GM19035 (cell line): ENCODE measurements at regions not wholly inside any gene's neighbourhood (a gene's known extent, or its start where the extent isn't known, plus 50 kb on each side); places are given as distances from the start of the nearest gene placed in this dataset.
"Not testable (repeated sequence)": the region's sequence is repeated elsewhere in the genome, so short reads cannot be mapped to it uniquely, and the experiment has no call there.

Source experiments
- ATAC-seq: cut with Tn5 transposase; IDR thresholded peaks from one replicate; pipeline ENCODE4 v1.9.1; 2021; ENCODE audit not compliant: unreplicated experiment

DNA sequence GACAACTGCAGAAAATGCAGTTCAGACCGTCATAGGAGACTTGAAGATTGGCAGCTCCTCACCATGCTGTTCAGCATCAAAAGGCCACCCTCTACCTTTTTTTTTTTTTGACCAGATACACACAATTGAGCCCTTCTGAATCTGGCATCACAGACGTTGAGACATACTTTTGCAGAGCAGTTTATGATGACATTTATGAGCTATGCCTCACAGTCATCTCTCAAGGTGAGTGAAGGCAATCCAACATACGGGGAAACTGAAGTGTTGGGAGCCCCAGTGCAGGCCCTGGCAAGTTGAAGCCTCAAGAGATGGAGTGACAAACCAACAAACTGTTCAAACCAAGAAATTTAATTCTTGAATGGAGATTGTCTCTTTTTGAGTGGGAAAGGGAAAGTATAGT is 83.6 kb upstream of the DLX6 start:
- ATAC-seq, result no peak

DNA sequence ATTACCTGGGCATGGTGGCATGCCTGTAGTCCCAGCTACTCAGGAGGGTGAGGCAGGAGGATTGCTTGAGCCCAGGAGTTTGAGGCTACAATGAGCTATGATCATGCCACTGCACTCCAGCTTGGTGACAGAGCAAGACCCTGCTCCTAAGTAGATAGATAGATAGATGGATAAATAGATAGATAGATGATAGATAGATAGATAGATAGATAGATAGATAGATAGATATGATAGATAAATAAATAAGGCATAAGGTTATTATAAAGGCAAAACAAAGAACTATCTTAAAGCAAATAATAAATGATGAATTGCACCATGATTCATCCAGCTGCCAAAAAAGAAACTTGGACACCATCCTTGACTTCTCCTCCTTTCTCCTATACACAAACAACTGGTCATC is 82.0 kb upstream of the DLX6 start:
- ATAC-seq, result not testable (repeated sequence)

DNA sequence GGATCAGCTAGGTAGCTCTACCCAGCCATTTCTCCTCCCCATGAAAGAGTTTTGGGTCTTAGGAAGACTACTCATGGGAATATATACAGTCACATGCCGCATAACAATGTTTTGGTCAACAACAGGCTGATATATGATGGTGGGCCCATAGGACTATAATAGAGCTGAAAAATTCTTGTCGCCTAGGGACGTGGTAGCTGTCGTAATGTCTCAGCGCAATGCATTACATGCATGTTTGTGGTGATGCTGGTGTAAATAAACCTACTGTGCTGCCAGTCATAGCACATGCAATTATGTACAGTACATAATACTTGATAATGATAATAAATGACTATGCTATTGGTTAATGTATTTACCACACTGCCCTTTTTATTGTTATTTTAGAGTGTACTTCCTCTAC is 78.2 kb upstream of the DLX6 start:
- ATAC-seq, result no peak

DNA sequence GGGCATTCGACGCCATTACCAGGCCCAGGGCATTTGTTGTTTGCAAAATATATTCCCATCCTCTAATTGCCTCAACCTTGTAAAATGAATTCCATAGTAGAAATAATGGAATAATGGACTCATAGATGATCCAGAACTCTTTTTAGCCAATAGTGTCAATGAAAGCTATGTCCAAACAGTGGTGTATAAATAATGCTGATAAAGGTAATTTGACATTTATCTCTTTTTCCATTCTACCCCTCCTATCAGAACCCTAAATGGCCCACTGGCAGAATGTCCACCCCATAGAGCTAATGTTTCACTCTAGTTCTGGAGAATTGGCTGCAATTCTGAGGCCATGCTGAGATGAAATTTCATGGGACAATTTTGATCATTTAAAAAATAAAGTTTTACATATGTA is 76.4 kb upstream of the DLX6 start:
- ATAC-seq, result no peak

DNA sequence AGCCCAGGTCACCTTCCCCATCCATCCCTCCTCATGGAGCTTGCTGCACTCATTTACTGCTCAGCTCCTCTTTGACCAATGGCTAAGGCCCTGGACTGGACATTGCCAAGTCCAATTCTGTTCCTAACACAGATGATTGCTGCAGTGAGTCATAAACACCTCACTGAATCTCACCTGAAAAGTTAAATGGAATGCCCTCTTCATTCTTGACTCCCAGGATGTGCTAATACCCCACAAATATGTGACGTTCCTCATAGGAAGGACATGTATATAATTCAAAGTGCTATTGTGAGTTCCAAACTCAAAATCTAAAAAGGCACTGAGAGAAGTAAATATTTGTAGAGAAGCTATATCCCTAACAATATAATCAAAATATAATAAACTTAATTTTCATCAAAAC is 73.5 kb upstream of the DLX6 start:
- ATAC-seq, result no peak

DNA sequence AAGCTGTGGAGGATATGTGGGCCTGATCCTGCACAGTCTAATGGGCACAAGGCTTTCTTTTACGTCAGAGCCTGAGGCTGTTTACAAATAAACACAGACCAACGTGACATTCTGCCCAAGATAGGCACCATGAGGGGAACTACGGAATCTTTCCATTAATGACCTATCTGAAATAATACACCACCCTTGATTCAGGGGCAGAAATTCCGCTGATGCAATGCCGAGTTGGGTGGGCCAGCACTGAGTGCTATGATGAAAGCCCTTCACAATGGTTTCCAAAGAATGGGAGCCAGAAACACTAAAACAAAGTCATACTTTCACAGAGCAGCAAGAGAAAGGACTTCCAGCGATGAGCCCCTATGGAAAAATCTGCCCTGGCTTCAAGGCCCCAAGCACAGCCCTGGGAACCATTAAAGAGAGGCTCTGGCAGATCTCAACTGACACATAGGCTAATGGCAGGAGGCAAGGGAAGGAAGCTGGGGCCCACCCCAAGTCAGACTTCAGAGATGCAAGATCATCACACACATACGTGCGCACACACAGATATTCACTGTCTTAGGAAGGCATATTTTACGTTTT is 72.2 kb upstream of the DLX6 start:
- ATAC-seq, result no peak

DNA sequence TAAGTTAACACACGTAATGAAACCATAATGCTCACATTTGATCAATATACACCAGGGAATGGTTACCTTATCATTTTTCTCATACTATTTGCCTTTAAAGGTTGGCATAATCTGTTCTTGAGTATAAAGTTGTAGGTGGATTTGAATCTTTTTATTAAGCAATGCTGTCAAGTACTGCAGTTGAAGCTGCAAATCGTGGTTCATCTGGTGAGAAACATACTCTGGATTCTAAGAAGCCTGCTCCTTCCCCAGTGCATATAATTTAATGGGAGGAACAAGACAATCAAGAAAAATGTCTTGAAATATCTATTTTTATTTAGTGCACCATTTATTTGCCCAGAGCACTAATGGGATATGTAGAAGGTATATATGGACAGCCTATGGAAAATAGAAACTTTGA is 68.7 kb upstream of the DLX6 start:
- no peak for ATAC-seq

DNA sequence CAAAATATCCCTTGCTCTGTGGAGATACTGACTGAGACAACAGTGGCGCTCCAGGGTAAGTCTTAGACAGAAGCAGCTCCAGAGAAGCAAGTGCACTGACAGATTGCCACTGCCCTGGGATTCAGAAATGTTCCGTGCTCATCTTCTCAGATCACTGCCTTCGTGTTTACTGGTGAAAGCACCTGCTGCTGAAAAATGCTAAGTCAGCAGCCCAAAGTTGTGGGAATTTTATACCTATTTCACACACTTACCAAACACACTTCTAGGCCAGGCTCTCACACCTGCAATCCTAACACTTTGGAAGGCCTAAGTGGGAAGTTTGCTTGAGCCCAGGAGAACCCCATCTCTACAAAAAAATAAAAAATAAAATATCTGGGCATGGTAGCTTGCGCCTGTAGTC is 63.2 kb upstream of the DLX6 start:
- ATAC-seq, result no peak

DNA sequence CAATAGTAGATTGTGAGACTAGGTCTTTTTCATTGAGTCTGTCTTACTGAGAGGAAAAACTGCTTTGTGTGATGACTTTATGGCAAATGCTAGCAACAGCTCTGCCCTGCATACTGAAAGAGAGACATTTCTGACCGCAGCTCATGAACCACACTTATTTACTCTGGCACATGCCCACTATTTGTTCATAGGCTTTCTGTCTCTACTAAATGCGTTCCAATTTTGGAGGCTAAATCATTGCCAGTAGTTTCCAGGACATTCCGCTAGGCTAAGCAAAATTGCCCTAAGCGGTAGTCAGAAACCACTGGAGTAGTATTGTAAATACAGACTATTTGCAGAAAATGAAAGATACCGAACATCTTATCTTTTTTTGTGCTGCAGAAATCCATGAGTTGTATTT is 55.6 kb upstream of the DLX6 start:
- no peak for ATAC-seq

DNA sequence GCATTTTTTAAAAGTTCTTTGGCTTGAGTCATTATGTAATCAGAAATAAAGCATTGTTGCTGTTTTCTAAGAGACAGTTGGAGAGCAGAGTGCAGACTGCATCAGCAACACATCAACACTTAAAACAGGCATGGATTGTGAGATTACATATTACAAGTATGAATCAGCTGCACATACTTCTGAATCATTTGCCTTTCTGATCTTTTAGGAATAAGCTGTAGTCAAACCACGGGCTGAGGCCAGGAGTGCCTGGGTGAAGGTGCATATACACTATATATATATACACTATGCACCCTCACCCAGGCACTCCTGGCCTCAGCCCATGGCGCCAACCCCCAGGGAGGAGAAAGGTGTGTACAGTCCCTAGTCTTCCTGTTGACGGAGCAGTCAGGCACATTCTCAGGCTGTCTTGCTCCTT is 52.4 kb upstream of the DLX6 start:
- ATAC-seq, result no peak

DNA sequence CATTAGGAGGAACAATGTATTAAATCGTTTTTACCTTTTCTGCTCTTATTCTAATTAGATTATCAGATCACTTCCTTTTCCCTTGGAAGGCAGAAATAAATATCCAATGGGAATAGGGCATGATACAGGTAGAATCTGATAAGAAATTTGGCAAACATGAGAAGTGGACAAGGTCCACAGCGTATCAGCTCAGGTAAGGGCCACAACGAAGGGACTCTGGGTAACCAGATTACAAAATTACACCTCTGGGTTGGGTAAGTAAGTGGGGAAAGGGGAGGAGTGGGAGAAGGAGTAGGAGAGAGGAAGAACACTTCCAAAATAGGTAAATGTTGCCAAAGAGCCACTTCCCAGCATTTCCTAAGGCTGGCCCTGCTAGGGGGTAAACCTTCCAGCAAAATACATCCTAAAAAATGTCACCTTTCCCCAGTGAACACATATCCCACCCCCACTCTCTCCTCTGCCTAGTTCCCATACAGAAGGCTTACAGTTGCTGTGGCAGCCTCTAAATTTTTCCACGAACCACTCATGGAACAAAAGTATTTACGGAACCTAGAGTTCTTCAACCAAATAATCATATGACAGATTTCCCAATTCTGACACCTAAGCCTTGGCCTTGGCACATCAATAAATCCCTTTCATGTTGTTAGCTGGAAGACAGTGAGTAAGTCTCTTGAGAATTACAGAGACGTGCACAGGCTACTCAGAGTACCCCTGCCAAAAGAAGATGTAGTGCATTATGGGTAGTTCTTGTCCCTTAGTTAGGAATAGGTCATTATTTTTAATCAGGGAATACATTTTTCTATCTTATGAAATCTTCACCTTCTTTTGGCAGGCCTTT is 51.5 kb upstream of the DLX6 start:
- ATAC-seq, result no peak
